GM23338 (cell line): ENCODE measurements at regions not wholly inside any gene's neighbourhood (a gene's known extent, or its start where the extent isn't known, plus 50 kb on each side); places are given as distances from the start of the nearest gene placed in this dataset.

ENCODE experiments used
- ATAC-seq: fragments of 200-7000 bp; cut with Tn5 transposase; 3 replicates; pipeline ENCODE4 v1.9.1; 2020
- DNase-seq: peaks from one replicate; pipeline ENCODE4 v3.0.0-alpha.2; 2015; ENCODE audit warnings: low spot score
- H2AFZ ChIP-seq: fragments of 200-600 bp; sonication (generic); 2 replicates; pipeline ENCODE4 v1.8.0; 2016; ENCODE audit warnings: antibody characterized with exemption, mild to moderate bottlenecking, moderate library complexity
- H3F3A ChIP-seq: fragments of 200-600 bp; sonication (generic); replicated peaks from 2 replicates; pipeline ENCODE4 v1.8.0; 2017; ENCODE audit warnings: antibody characterized with exemption, mixed run types, low read depth
- H3K27ac ChIP-seq: fragments of 200-600 bp; sonication (generic); 2 replicates; pipeline ENCODE4 v1.6.1; 2016; ENCODE audit warnings: low read depth
- H3K27me3 ChIP-seq: fragments of 200-600 bp; sonication (generic); 2 replicates; pipeline ENCODE4 v1.8.0; 2016; ENCODE audit warnings: mild to moderate bottlenecking, mixed run types, moderate library complexity; ENCODE audit not compliant: insufficient read depth
- H3K36me3 ChIP-seq: fragments of 200-600 bp; sonication (generic); 2 replicates; pipeline ENCODE4 v1.8.0; 2016; ENCODE audit warnings: mild to moderate bottlenecking; ENCODE audit not compliant: insufficient read depth
- H3K4me1 ChIP-seq: fragments of 200-600 bp; sonication (generic); 2 replicates; pipeline ENCODE4 v1.8.0; 2016; ENCODE audit warnings: mild to moderate bottlenecking, moderate library complexity; ENCODE audit not compliant: insufficient read depth
- H3K4me2 ChIP-seq: fragments of 200-600 bp; sonication (generic); 2 replicates; pipeline ENCODE4 v1.7.1; 2017; ENCODE audit warnings: mixed run types
- H3K4me3 ChIP-seq: fragments of 200-600 bp; sonication (generic); 2 replicates; pipeline ENCODE4 v1.6.1; 2016; ENCODE audit warnings: mixed run types
- H3K79me2 ChIP-seq: fragments of 200-600 bp; sonication (generic); replicated peaks from 2 replicates; pipeline ENCODE4 v1.8.0; 2017; ENCODE audit warnings: mild to moderate bottlenecking; ENCODE audit not compliant: insufficient read depth
- H3K9me2 ChIP-seq: fragments of 200-600 bp; sonication (generic); 2 replicates; pipeline ENCODE4 v1.8.0; 2017; ENCODE audit not compliant: insufficient read depth
- H4K20me1 ChIP-seq: fragments of 200-600 bp; sonication (generic); replicated peaks from 2 replicates; pipeline ENCODE4 v1.8.0; 2017; ENCODE audit warnings: mild to moderate bottlenecking; ENCODE audit not compliant: insufficient read depth
- H3K27ac Mint-ChIP-seq: 2 replicates; pipeline ENCODE4 v1.8.0; 2020; ENCODE audit warnings: inconsistent platforms, mild to moderate bottlenecking, moderate library complexity, mixed read lengths
- H3K27me3 Mint-ChIP-seq: 3 replicates; pipeline ENCODE4 v1.8.0; 2022; ENCODE audit warnings: low read depth, mild to moderate bottlenecking, moderate library complexity, mixed read lengths, inconsistent platforms; ENCODE audit not compliant: insufficient read depth, poor library complexity
- H3K36me3 Mint-ChIP-seq: 3 replicates; pipeline ENCODE4 v1.8.0; 2021; ENCODE audit warnings: low read depth, mild to moderate bottlenecking, inconsistent platforms, moderate library complexity, mixed read lengths
- H3K4me1 Mint-ChIP-seq: 3 replicates; pipeline ENCODE4 v1.8.0; 2020; ENCODE audit warnings: mild to moderate bottlenecking, inconsistent platforms, mixed read lengths
- H3K4me3 Mint-ChIP-seq: 3 replicates; pipeline ENCODE4 v1.8.0; 2021; ENCODE audit warnings: moderate library complexity, mild to moderate bottlenecking, inconsistent platforms, mixed read lengths
- H3K9me3 Mint-ChIP-seq: 3 replicates; pipeline ENCODE4 v1.8.0; 2020; ENCODE audit warnings: moderate library complexity, mild to moderate bottlenecking, inconsistent platforms, mixed read lengths
- CREB1 ChIP-seq: fragments of 250-450 bp; sonication (Bioruptor Pico); IDR thresholded peaks from 2 replicates; pipeline ENCODE4 v1.5.0; 2020; ENCODE audit warnings: low read depth, mild to moderate bottlenecking, moderate library complexity
- EZH2 ChIP-seq: fragments of 200-600 bp; sonication (generic); IDR thresholded peaks from one replicate; pipeline ENCODE4 v1.8.0; 2017; ENCODE audit warnings: antibody characterized with exemption, mild to moderate bottlenecking, low read depth; ENCODE audit not compliant: unreplicated experiment
- EZH2phosphoT487 ChIP-seq: fragments of 200-600 bp; sonication (generic); IDR thresholded peaks from one replicate; pipeline ENCODE4 v1.8.1; 2018; ENCODE audit warnings: antibody characterized with exemption; ENCODE audit not compliant: unreplicated experiment
- NANOG ChIP-seq: IDR thresholded peaks from 2 replicates; pipeline ENCODE4 v1.6.1; 2016; ENCODE audit warnings: antibody characterized with exemption, borderline replicate concordance
- POLR2AphosphoS5 ChIP-seq: IDR thresholded peaks from 2 replicates; pipeline ENCODE4 v1.6.1; 2016; ENCODE audit warnings: antibody characterized with exemption, low read depth
- REST ChIP-seq: IDR thresholded peaks from one replicate; pipeline ENCODE4 v1.6.1; 2018; ENCODE audit warnings: antibody characterized with exemption; ENCODE audit not compliant: unreplicated experiment
- STAT1 ChIP-seq: IDR thresholded peaks from one replicate; pipeline ENCODE4 v1.6.1; 2016; ENCODE audit warnings: antibody characterized with exemption; ENCODE audit not compliant: unreplicated experiment
- ZNF331 ChIP-seq: fragments of 250-450 bp; sonication (Bioruptor Pico); IDR thresholded peaks from 2 replicates; pipeline ENCODE4 v1.5.0; 2020; ENCODE audit warnings: low read depth, mild to moderate bottlenecking, moderate library complexity
- ZNF462 ChIP-seq: fragments of 250-450 bp; sonication (Bioruptor Pico); IDR thresholded peaks from 2 replicates; pipeline ENCODE4 v1.5.0; 2020; ENCODE audit warnings: mild to moderate bottlenecking, moderate library complexity
- TF ChIP-seq, protein P1 (sequence below): IDR thresholded peaks from 2 replicates; pipeline ENCODE4 v1.6.1; 2016; ENCODE audit warnings: antibody characterized with exemption
- TF ChIP-seq, protein P2 (sequence below), 2 experiments: fragments of 200-600 bp in 1 of 2; sonication (generic) in 1 of 2; conservative IDR thresholded peaks; 2 replicates each; pipeline versions ENCODE4 v1.5.1 to v1.6.1; 2016 to 2017; ENCODE audit warnings: antibody characterized with exemption in 2 of 2, low read depth in 2 of 2, mild to moderate bottlenecking in 2 of 2, moderate library complexity in 1 of 2

GRCh38 chrX:109843963-109844751 lies 111.1 kb upstream of the ACSL4 start (continued):
- TF ChIP-seq CREB1 (CRISPR knock-in tag) (no peak), EZH2phosphoT487 (no peak)

- H3K4me2 ChIP-seq: no peak overlapping the region
- peaks cover 5% of the 10 kb centered on the region for H3K27me3 Mint-ChIP-seq
- no peaks in the 10 kb centered on the region for H3K27me3 ChIP-seq
- H3K36me3 ChIP-seq: no peaks in the 10 kb centered on the region
- no peak for ATAC-seq
- no peaks in the 10 kb centered on the region for H3F3A ChIP-seq
- H3K36me3 Mint-ChIP-seq: no peaks in the 10 kb centered on the region
- no peak overlapping the region for H2AFZ ChIP-seq
- H3K4me1 Mint-ChIP-seq: peaks cover 19% of the 10 kb centered on the region
- H3K27ac ChIP-seq: no peak overlapping the region
- H3K9me2 ChIP-seq: no peaks in the 10 kb centered on the region
- no peaks in the 10 kb centered on the region for H4K20me1 ChIP-seq
- TF ChIP-seq REST (no peak), ZNF331 (CRISPR knock-in tag) (no peak), EZH2 (no peak), STAT1 (no peak), POLR2AphosphoS5 (no peak), NANOG (no peak), ZNF462 (CRISPR knock-in tag) (no peak), EZH2phosphoT487 (no peak), CREB1 (CRISPR knock-in tag) (no peak)
- TF ChIP-seq, protein P1, sequence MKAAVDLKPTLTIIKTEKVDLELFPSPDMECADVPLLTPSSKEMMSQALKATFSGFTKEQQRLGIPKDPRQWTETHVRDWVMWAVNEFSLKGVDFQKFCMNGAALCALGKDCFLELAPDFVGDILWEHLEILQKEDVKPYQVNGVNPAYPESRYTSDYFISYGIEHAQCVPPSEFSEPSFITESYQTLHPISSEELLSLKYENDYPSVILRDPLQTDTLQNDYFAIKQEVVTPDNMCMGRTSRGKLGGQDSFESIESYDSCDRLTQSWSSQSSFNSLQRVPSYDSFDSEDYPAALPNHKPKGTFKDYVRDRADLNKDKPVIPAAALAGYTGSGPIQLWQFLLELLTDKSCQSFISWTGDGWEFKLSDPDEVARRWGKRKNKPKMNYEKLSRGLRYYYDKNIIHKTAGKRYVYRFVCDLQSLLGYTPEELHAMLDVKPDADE: no peak
- TF ChIP-seq, protein P2, sequence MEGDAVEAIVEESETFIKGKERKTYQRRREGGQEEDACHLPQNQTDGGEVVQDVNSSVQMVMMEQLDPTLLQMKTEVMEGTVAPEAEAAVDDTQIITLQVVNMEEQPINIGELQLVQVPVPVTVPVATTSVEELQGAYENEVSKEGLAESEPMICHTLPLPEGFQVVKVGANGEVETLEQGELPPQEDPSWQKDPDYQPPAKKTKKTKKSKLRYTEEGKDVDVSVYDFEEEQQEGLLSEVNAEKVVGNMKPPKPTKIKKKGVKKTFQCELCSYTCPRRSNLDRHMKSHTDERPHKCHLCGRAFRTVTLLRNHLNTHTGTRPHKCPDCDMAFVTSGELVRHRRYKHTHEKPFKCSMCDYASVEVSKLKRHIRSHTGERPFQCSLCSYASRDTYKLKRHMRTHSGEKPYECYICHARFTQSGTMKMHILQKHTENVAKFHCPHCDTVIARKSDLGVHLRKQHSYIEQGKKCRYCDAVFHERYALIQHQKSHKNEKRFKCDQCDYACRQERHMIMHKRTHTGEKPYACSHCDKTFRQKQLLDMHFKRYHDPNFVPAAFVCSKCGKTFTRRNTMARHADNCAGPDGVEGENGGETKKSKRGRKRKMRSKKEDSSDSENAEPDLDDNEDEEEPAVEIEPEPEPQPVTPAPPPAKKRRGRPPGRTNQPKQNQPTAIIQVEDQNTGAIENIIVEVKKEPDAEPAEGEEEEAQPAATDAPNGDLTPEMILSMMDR (conservative IDR thresholded peaks at IDR 0.05; ENCODE audit: low read depth in 2 of 2): no peak
- no peak overlapping the region for H3K27ac Mint-ChIP-seq
- DNase-seq: no peak
- peaks cover 13% of the 10 kb centered on the region for H3K4me1 ChIP-seq
- H3K4me3 ChIP-seq: no peak overlapping the region
- H3K4me3 Mint-ChIP-seq: no peak overlapping the region
- H3K79me2 ChIP-seq: no peaks in the 10 kb centered on the region
- no peaks in the 10 kb centered on the region for H3K9me3 Mint-ChIP-seq
These were observed 111.9 kb upstream of the ACSL4 start for GRCh38 chrX:109844986-109845385.
